NB4 (cell line): ENCODE measurements at regions not wholly inside any gene's neighbourhood (a gene's known extent, or its start where the extent isn't known, plus 50 kb on each side); places are given as distances from the start of the nearest gene placed in this dataset.

Experiments
- DNase-seq: peaks from one replicate; pipeline ENCODE4 v3.0.0; 2010; ENCODE audit warnings: low read depth
- H3K4me3 ChIP-seq: one replicate; pipeline ENCODE4 v1.5.1; 2011; ENCODE audit warnings: mild to moderate bottlenecking, low read depth, low read length, moderate library complexity
- MYC ChIP-seq: IDR thresholded peaks from 2 replicates; pipeline ENCODE4 v1.6.1; 2011; ENCODE audit warnings: low read depth, low read length
- POLR2A ChIP-seq: IDR thresholded peaks from 2 replicates; pipeline ENCODE4 v1.6.1; 2011; ENCODE audit warnings: mild to moderate bottlenecking; ENCODE audit not compliant: insufficient read length; ENCODE audit errors: extremely low read depth
- TF ChIP-seq, protein P1 (sequence below): IDR thresholded peaks from one replicate; pipeline ENCODE4 v1.5.1; 2012; ENCODE audit warnings: low read depth, low read length
- TF ChIP-seq, protein P2 (sequence below): IDR thresholded peaks from 2 replicates; pipeline ENCODE4 v1.6.1; 2011; ENCODE audit warnings: low read depth, low read length

DNA sequence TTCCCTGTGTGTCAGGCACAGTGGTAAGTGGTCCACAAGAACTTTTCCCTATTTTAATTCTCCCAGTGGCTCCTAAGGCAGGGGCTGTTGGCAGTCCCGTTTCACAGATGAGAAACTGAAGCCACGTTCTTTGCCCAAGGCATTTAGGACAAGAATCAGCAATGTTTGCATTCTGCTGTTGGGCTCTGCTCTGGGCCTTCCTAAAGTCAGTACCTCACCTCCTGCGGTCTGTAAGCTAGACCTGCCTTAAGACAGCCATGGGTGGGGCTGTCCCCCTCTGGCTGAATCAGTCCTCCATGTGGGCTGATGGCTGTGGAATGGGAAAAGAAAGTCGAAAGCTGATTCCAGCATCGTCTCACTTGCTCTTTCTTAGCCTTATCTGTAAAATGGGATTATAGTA lies 304.8 kb downstream of the MAF start:
- no peak overlapping the region for H3K4me3 ChIP-seq
- TF ChIP-seq POLR2A = no peak
- TF ChIP-seq, protein P1, sequence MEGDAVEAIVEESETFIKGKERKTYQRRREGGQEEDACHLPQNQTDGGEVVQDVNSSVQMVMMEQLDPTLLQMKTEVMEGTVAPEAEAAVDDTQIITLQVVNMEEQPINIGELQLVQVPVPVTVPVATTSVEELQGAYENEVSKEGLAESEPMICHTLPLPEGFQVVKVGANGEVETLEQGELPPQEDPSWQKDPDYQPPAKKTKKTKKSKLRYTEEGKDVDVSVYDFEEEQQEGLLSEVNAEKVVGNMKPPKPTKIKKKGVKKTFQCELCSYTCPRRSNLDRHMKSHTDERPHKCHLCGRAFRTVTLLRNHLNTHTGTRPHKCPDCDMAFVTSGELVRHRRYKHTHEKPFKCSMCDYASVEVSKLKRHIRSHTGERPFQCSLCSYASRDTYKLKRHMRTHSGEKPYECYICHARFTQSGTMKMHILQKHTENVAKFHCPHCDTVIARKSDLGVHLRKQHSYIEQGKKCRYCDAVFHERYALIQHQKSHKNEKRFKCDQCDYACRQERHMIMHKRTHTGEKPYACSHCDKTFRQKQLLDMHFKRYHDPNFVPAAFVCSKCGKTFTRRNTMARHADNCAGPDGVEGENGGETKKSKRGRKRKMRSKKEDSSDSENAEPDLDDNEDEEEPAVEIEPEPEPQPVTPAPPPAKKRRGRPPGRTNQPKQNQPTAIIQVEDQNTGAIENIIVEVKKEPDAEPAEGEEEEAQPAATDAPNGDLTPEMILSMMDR = no peak
- TF ChIP-seq MYC = no peak
- TF ChIP-seq, protein P2, sequence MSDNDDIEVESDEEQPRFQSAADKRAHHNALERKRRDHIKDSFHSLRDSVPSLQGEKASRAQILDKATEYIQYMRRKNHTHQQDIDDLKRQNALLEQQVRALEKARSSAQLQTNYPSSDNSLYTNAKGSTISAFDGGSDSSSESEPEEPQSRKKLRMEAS = no peak
- DNase-seq = no peak

DNA sequence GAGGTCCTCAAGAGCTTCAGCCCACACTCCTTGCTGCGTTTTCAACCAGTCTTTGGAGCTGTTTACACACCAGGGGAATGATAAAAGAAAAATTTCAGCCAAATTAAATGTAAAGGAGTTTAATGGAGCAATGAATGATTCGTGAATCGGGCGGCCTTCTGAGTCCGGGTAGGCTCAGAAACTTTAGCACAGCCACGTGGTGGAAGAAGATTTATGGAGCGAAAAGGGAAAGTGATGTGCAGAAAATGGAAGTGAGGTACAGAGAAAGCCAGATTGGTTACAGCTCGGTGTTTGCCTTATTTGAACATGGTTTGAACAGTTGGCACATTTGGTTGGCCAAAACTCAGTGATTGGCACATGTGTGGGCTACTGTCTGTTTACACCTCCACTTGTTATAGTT lies 305.4 kb downstream of the MAF start:
- TF ChIP-seq, protein P2 = no peak
- TF ChIP-seq MYC (no peak), POLR2A (no peak)
- TF ChIP-seq, protein P1 = no peak
- no peak for DNase-seq
- no peak overlapping the region for H3K4me3 ChIP-seq

DNA sequence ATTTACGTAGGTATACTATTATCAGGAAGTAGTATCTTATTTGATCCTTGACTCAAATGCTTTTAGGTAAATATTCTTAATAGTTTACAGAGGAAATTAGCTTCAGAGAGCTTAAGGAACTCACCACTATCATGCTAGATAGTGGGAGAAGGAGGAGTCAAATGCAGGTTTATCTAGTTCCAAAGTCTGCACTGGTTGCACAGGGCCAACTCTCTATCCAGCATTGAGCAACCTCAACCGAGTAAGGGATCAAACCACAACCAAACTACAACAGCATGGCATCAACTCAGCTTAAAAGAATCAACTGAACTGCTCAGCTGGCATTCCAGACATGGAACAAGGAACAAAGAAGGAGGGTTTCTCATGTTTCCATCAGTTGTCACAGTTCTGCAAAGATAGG lies 306.0 kb downstream of the MAF start:
- no peak overlapping the region for H3K4me3 ChIP-seq
- TF ChIP-seq, protein P1 = no peak
- TF ChIP-seq, protein P2 = no peak
- TF ChIP-seq POLR2A (no peak), MYC (no peak)
- DNase-seq = no peak

DNA sequence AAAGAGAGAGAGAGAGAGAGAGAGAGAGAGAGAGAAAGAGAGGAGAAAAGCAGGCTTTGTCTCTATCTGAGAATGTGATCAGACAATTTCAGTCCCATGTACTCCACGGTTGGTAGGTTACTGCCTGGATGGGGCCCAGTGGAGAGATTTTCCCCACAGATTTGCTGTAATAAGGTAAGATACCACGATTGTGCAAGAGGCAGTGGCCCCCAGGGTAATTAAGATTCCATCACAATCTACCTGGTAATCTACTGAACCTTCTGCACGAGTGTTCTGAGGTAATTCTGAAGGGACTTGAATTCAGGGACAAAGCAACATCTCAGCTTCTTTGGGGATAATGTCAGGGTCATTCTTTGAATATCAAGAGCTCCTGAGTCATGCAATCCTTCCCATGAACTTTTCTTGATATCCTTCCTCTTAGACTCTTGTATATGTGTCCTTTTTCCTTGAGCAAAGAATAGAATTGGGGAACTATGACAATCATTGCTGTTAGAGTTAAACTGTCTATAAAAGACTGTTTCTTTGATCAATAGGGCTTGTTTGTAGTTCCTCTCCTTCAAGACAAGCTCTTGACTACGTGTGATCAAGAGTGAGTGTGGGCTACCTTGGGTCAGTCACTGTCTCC lies 306.6 kb downstream of the MAF start:
- no peak for DNase-seq
- no peak overlapping the region for H3K4me3 ChIP-seq
- TF ChIP-seq MYC (no peak), POLR2A (no peak)
- TF ChIP-seq, protein P2 = no peak
- TF ChIP-seq, protein P1 = no peak

DNA sequence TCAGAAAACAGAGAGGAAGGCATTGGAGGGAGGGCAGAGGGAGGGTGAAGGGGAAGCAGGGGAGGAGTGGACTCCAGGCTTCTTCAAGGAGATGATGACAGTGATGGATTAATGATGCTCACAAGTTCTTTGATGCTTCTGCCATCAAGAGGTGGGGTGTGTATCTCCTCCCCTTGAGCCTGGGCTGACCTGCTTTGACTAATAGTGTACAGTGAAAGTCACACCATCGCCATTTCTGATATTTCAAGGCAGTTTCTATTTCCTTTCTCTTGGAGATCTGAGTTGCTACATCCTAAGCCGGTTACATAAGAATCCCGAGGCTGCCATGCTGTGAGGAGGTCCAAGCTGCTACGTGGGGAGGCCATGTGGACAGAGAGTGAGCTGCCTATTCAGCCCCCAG lies 312.5 kb downstream of the MAF start:
- no peak for DNase-seq
- no peak overlapping the region for H3K4me3 ChIP-seq
- TF ChIP-seq POLR2A (no peak), MYC (no peak)
- TF ChIP-seq, protein P2 = no peak
- TF ChIP-seq, protein P1 = no peak
